HG02763 (cell line): ENCODE measurements at regions not wholly inside any gene's neighbourhood (a gene's known extent, or its start where the extent isn't known, plus 50 kb on each side); places are given as distances from the start of the nearest gene placed in this dataset.
"Not testable (repeated sequence)": the region's sequence is repeated elsewhere in the genome, so short reads cannot be mapped to it uniquely, and the experiment has no call there.

ENCODE experiments used
- ATAC-seq: cut with Tn5 transposase; IDR thresholded peaks from one replicate; pipeline ENCODE4 v1.9.1; 2021; ENCODE audit warnings: mild to moderate bottlenecking, moderate library complexity; ENCODE audit not compliant: unreplicated experiment

- ATAC-seq = no peak
Measured at GRCh38 chr13:26896986-26897668, 136.5 kb upstream of the GPR12 start.

- ATAC-seq = no peak
Measured at GRCh38 chr13:26895808-26896466, 135.4 kb upstream of the GPR12 start.

GRCh38 chr13:26895081-26895807, 134.7 kb upstream of the GPR12 start:
- no peak for ATAC-seq

- no peak for ATAC-seq
Measured at GRCh38 chr13:26888632-26889031, 128.0 kb upstream of the GPR12 start.

GRCh38 chr13:26887594-26887993, 127.0 kb upstream of the GPR12 start:
- no peak for ATAC-seq

GRCh38 chr13:26883613-26884257, 123.1 kb upstream of the GPR12 start:
- no peak for ATAC-seq

GRCh38 chr13:26882731-26883130, 122.1 kb upstream of the GPR12 start:
- ATAC-seq = no peak

GRCh38 chr13:26881154-26881553, 120.6 kb upstream of the GPR12 start:
- ATAC-seq = no peak

- ATAC-seq = no peak
Measured at GRCh38 chr13:26880735-26881134, 120.1 kb upstream of the GPR12 start.

GRCh38 chr13:26878438-26878837, 117.9 kb upstream of the GPR12 start:
- ATAC-seq = no peak

GRCh38 chr13:26873386-26873698, 112.8 kb upstream of the GPR12 start:
- no peak for ATAC-seq

- no peak for ATAC-seq
Measured at GRCh38 chr13:26872525-26873385, 112.2 kb upstream of the GPR12 start.

GRCh38 chr13:26867451-26868091, 107.0 kb upstream of the GPR12 start:
- no peak for ATAC-seq

- ATAC-seq = no peak
Measured at GRCh38 chr13:26864576-26864975, 104.0 kb upstream of the GPR12 start.

- ATAC-seq = no peak
Measured at GRCh38 chr13:26861941-26862340, 101.4 kb upstream of the GPR12 start.

- no peak for ATAC-seq
Measured at GRCh38 chr13:26855921-26856320, 95.3 kb upstream of the GPR12 start.

- ATAC-seq = no peak
Measured at GRCh38 chr13:26855071-26855470, 94.5 kb upstream of the GPR12 start.

GRCh38 chr13:26853323-26853722, 92.7 kb upstream of the GPR12 start:
- ATAC-seq = no peak

- ATAC-seq = no peak
Measured at GRCh38 chr13:26847281-26847680, 86.7 kb upstream of the GPR12 start.

GRCh38 chr13:26845063-26845462, 84.5 kb upstream of the GPR12 start:
- ATAC-seq = not testable (repeated sequence)
